Liver (tissue), 8 donors: ENCODE measurements at regions not wholly inside any gene's neighbourhood (a gene's known extent, or its start where the extent isn't known, plus 50 kb on each side); places are given as distances from the start of the nearest gene placed in this dataset.

Experiments used
- DNase-seq: peaks from one replicate; pipeline ENCODE4 v3.0.0-alpha.2; 2017; ENCODE audit warnings: low spot score
- H3K27ac ChIP-seq, 2 donors: one replicate each; pipeline ENCODE4 v1.7.0; 2013; ENCODE audit warnings: inconsistent platforms in 2 of 2, low read length in 2 of 2, control low read depth in 1 of 2, low read depth in 1 of 2, mild to moderate bottlenecking in 1 of 2
- H3K27me3 ChIP-seq, 4 donors: one replicate each; pipeline versions ENCODE4 v1.6.1 to v1.7.0; 2013; ENCODE audit warnings: low read length in 3 of 4, inconsistent platforms in 1 of 4, mild to moderate bottlenecking in 1 of 4, moderate library complexity in 1 of 4; ENCODE audit not compliant: control insufficient read depth in 4 of 4, insufficient read depth in 4 of 4
- H3K36me3 ChIP-seq, 4 donors: one replicate each; pipeline versions ENCODE4 v1.6.1 to v1.7.0; 2013; ENCODE audit warnings: low read length in 3 of 4, mild to moderate bottlenecking in 3 of 4, low read depth in 1 of 4, moderate library complexity in 1 of 4; ENCODE audit not compliant: control insufficient read depth in 4 of 4, insufficient read depth in 3 of 4
- H3K4me1 ChIP-seq, 4 donors: one replicate each; pipeline versions ENCODE4 v1.6.1 to v1.7.0; 2013; ENCODE audit warnings: low read length in 3 of 4, mild to moderate bottlenecking in 3 of 4, moderate library complexity in 1 of 4; ENCODE audit not compliant: control insufficient read depth in 4 of 4, insufficient read depth in 4 of 4
- H3K4me3 ChIP-seq, 3 donors: one replicate each; pipeline versions ENCODE4 v1.6.1 to v1.7.0; 2013; ENCODE audit warnings: low read length in 3 of 3, control low read depth in 1 of 3, low read depth in 1 of 3, mild to moderate bottlenecking in 1 of 3
- H3K9ac ChIP-seq, 2 donors: one replicate each; pipeline ENCODE4 v1.7.0; 2013; ENCODE audit warnings: low read length in 2 of 2, mild to moderate bottlenecking in 2 of 2, moderate library complexity in 2 of 2, control low read depth in 1 of 2, low read depth in 1 of 2
- H3K9me3 ChIP-seq, 4 donors: one replicate each; pipeline versions ENCODE4 v1.6.1 to v1.7.0; 2013; ENCODE audit warnings: low read length in 3 of 4; ENCODE audit not compliant: control insufficient read depth in 4 of 4
- EGR1 ChIP-seq, 2 donors: IDR thresholded peaks; 2 replicates each; pipeline ENCODE4 v1.6.1; 2016 to 2018; ENCODE audit warnings: antibody characterized with exemption in 2 of 2, low read depth in 2 of 2
- FOXA1 ChIP-seq: IDR thresholded peaks from 2 replicates; pipeline ENCODE4 v1.6.1; 2016; ENCODE audit warnings: antibody characterized with exemption
- GABPA ChIP-seq, 2 donors: IDR thresholded peaks in 1 of 2; conservative IDR thresholded peaks in 1 of 2; 2 replicates each; pipeline ENCODE4 v1.6.1; 2016; ENCODE audit warnings: antibody characterized with exemption in 2 of 2, mild to moderate bottlenecking in 1 of 2, moderate library complexity in 1 of 2
- HNF4A ChIP-seq, 2 donors: conservative IDR thresholded peaks; 2 replicates each; pipeline ENCODE4 v1.6.1; 2016; ENCODE audit warnings: antibody characterized with exemption in 2 of 2, mild to moderate bottlenecking in 2 of 2
- HNF4G ChIP-seq: IDR thresholded peaks from 2 replicates; pipeline ENCODE4 v1.6.1; 2016; ENCODE audit warnings: antibody characterized with exemption
- JUND ChIP-seq, 2 donors: IDR thresholded peaks; 2 replicates each; pipeline ENCODE4 v1.6.1; 2016; ENCODE audit warnings: antibody characterized with exemption in 2 of 2
- NR2F2 ChIP-seq: IDR thresholded peaks from 2 replicates; pipeline ENCODE4 v1.6.1; 2016; ENCODE audit warnings: antibody characterized with exemption
- RAD21 ChIP-seq, 2 donors: IDR thresholded peaks; 2 replicates each; pipeline ENCODE4 v1.6.1; 2016; ENCODE audit warnings: antibody characterized with exemption in 2 of 2, mild to moderate bottlenecking in 2 of 2
- RXRA ChIP-seq, 2 donors: IDR thresholded peaks; 2 replicates each; pipeline ENCODE4 v1.6.1; 2017 to 2018; ENCODE audit warnings: antibody characterized with exemption in 2 of 2, mild to moderate bottlenecking in 1 of 2
- SP1 ChIP-seq: IDR thresholded peaks from 2 replicates; pipeline ENCODE4 v1.6.1; 2018; ENCODE audit warnings: antibody characterized with exemption, mild to moderate bottlenecking
- YY1 ChIP-seq: IDR thresholded peaks from 2 replicates; pipeline ENCODE4 v1.6.1; 2016; ENCODE audit warnings: antibody characterized with exemption, mild to moderate bottlenecking
- WGBS: extraction: QIAGEN DNeasy Blood & Tissue Kit; methylation state at CpG from one replicate; pipeline ENCODE4 v1.1.7; 2013; 5-methylcytosine and 5-hydroxymethylcytosine counted together
- TF ChIP-seq, protein P1 (sequence below): IDR thresholded peaks from 2 replicates; pipeline ENCODE4 v1.6.1; 2016; ENCODE audit warnings: antibody characterized with exemption, mild to moderate bottlenecking
- TF ChIP-seq, protein P2 (sequence below): IDR thresholded peaks from 2 replicates; pipeline ENCODE4 v1.6.1; 2016; ENCODE audit warnings: antibody characterized with exemption
- TF ChIP-seq, protein P3 (sequence below): fragments of 150-350 bp; IDR thresholded peaks from 2 replicates; pipeline ENCODE4 v1.5.1; 2017; ENCODE audit warnings: improper control_type of control experiment, low read depth, low read length; ENCODE audit not compliant: missing input control
- TF ChIP-seq, protein P4 (sequence below): IDR thresholded peaks from 2 replicates; pipeline ENCODE4 v1.6.1; 2016; ENCODE audit warnings: antibody characterized with exemption
- TF ChIP-seq, protein P5 (sequence below): IDR thresholded peaks from 2 replicates; pipeline ENCODE4 v1.6.1; 2016; ENCODE audit warnings: antibody characterized with exemption
- donor health status: healthy.
- donor health status: healthy.
- donor health status: healthy.
- donor health status: healthy.
- donor health status: healthy.

DNA sequence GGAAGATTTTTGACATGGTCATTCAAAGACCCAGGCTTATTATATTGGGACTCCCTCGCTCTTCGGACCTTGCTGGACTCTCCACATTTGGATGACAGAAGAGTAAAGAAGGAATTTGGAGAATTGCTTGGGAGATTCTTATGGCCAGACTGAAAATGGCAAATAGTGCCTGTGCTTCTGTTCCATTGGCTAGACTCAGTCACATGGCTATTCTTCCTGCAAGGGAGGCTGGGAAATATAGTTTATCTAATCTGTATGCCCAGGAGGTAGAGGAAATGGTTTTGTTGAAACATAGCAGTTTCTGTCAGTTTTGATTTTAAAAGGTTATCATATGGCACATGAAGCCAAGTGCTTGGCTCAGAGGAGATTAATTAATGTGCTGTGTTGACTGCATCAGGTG lies 286.6 kb upstream of the JAG1 start:
- DNase-seq: no peak
- 89% methylated on average over 2 of the region's 2 CpGs for WGBS
- Histone ChIP-seq H3K4me3 (no peak overlapping the region), H3K27me3 (peaks cover 0 to 3% (median 0%) of the 10 kb centered on the region in 4 donors), H3K9me3 (peaks cover 0 to 1% (median 0%) of the 10 kb centered on the region in 4 donors), H3K27ac (no peak overlapping the region), H3K9ac (no peak overlapping the region), H3K4me1 (no peaks in the 10 kb centered on the region), H3K36me3 (no peaks in the 10 kb centered on the region)
- TF ChIP-seq, protein P1, sequence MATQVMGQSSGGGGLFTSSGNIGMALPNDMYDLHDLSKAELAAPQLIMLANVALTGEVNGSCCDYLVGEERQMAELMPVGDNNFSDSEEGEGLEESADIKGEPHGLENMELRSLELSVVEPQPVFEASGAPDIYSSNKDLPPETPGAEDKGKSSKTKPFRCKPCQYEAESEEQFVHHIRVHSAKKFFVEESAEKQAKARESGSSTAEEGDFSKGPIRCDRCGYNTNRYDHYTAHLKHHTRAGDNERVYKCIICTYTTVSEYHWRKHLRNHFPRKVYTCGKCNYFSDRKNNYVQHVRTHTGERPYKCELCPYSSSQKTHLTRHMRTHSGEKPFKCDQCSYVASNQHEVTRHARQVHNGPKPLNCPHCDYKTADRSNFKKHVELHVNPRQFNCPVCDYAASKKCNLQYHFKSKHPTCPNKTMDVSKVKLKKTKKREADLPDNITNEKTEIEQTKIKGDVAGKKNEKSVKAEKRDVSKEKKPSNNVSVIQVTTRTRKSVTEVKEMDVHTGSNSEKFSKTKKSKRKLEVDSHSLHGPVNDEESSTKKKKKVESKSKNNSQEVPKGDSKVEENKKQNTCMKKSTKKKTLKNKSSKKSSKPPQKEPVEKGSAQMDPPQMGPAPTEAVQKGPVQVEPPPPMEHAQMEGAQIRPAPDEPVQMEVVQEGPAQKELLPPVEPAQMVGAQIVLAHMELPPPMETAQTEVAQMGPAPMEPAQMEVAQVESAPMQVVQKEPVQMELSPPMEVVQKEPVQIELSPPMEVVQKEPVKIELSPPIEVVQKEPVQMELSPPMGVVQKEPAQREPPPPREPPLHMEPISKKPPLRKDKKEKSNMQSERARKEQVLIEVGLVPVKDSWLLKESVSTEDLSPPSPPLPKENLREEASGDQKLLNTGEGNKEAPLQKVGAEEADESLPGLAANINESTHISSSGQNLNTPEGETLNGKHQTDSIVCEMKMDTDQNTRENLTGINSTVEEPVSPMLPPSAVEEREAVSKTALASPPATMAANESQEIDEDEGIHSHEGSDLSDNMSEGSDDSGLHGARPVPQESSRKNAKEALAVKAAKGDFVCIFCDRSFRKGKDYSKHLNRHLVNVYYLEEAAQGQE: no peak
- TF ChIP-seq JUND (IDR thresholded peaks at IDR 0.05): no peak

DNA sequence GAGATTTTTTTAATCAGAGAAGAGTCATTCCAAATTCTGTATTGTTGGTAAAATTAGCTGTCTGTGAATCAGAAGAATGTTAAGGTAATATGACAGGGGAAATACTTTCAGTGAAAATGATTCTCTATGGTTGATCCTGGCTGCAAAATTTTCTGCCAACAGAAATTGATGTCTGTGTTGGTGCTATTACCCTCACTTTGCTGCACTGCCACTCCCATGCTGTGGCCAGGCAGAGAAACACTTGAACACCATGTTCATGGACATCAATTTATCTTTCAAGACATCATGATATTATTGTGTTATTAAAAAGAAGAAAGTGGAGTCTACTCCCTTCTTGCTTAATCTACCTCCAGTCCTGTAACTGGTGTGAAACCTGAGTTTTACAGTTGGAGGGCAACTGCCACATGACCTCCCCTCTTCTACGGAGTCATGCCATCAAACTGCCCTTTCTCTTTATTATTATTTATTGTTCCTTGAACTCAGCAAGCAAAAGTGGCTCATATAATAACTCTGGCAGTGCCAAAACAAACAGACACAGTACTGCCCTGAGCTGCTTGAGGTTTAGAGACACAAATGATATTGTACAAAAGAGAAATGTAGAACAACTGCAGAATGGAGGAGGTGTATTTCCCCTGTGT lies 288.0 kb upstream of the JAG1 start:
- Histone ChIP-seq H3K9me3 (peaks cover 0 to 1% (median 0%) of the 10 kb centered on the region in 4 donors), H3K27me3 (peaks cover 0 to 3% (median 0%) of the 10 kb centered on the region in 4 donors), H3K4me1 (no peaks in the 10 kb centered on the region), H3K27ac (no peak overlapping the region), H3K4me3 (no peak overlapping the region), H3K36me3 (no peaks in the 10 kb centered on the region), H3K9ac (no peak overlapping the region)
- WGBS: 72% methylated on average over 1 of the region's 1 CpG
- TF ChIP-seq RAD21 (IDR thresholded peaks at IDR 0.05) (no peak), HNF4G (no peak), HNF4A (conservative IDR thresholded peaks at IDR 0.05) (no peak), SP1 (no peak), YY1 (no peak), EGR1 (IDR thresholded peaks at IDR 0.05; ENCODE audit: low read depth in 2 of 2) (no peak), FOXA1 (no peak), JUND (IDR thresholded peaks at IDR 0.05) (no peak), GABPA (IDR thresholded peaks at IDR 0.05 in 1 of 2, conservative IDR thresholded peaks at IDR 0.05 in 1 of 2) (no peak), NR2F2 (no peak), RXRA (IDR thresholded peaks at IDR 0.05) (no peak)
- TF ChIP-seq, protein P2, sequence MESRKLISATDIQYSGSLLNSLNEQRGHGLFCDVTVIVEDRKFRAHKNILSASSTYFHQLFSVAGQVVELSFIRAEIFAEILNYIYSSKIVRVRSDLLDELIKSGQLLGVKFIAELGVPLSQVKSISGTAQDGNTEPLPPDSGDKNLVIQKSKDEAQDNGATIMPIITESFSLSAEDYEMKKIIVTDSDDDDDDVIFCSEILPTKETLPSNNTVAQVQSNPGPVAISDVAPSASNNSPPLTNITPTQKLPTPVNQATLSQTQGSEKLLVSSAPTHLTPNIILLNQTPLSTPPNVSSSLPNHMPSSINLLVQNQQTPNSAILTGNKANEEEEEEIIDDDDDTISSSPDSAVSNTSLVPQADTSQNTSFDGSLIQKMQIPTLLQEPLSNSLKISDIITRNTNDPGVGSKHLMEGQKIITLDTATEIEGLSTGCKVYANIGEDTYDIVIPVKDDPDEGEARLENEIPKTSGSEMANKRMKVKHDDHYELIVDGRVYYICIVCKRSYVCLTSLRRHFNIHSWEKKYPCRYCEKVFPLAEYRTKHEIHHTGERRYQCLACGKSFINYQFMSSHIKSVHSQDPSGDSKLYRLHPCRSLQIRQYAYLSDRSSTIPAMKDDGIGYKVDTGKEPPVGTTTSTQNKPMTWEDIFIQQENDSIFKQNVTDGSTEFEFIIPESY: no peak
- TF ChIP-seq, protein P3, sequence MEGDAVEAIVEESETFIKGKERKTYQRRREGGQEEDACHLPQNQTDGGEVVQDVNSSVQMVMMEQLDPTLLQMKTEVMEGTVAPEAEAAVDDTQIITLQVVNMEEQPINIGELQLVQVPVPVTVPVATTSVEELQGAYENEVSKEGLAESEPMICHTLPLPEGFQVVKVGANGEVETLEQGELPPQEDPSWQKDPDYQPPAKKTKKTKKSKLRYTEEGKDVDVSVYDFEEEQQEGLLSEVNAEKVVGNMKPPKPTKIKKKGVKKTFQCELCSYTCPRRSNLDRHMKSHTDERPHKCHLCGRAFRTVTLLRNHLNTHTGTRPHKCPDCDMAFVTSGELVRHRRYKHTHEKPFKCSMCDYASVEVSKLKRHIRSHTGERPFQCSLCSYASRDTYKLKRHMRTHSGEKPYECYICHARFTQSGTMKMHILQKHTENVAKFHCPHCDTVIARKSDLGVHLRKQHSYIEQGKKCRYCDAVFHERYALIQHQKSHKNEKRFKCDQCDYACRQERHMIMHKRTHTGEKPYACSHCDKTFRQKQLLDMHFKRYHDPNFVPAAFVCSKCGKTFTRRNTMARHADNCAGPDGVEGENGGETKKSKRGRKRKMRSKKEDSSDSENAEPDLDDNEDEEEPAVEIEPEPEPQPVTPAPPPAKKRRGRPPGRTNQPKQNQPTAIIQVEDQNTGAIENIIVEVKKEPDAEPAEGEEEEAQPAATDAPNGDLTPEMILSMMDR: no peak
- TF ChIP-seq, protein P4, sequence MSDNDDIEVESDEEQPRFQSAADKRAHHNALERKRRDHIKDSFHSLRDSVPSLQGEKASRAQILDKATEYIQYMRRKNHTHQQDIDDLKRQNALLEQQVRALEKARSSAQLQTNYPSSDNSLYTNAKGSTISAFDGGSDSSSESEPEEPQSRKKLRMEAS: no peak
- TF ChIP-seq, protein P5, sequence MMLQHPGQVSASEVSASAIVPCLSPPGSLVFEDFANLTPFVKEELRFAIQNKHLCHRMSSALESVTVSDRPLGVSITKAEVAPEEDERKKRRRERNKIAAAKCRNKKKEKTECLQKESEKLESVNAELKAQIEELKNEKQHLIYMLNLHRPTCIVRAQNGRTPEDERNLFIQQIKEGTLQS: no peak
- TF ChIP-seq, protein P1: no peak
- DNase-seq: no peak
